WTC11 (cell line): ENCODE measurements at regions not wholly inside any gene's neighbourhood (a gene's known extent, or its start where the extent isn't known, plus 50 kb on each side); places are given as distances from the start of the nearest gene placed in this dataset.

Source experiments
- ATAC-seq: fragments of 200-7000 bp; cut with Tn5 transposase; 2 replicates; pipeline ENCODE4 v1.10.0; 2021; ENCODE audit warnings: mild to moderate bottlenecking, moderate library complexity
- CTCF ChIA-PET: fragments of 300-600 bp; sonication (Branson Sonifier 250); formaldehyde crosslinking; loops from one replicate; lab custom pipeline; 2021; ENCODE audit warnings: antibody characterized with exemption; lab: Charles Lee
- POLR2A ChIA-PET: fragments of 350-600 bp; sonication (Branson Sonifier 250); formaldehyde crosslinking; loops from one replicate; lab custom pipeline; 2021; ENCODE audit warnings: antibody characterized with exemption; lab: Charles Lee
- DNase-seq: peaks from one replicate; pipeline ENCODE4 v3.0.0; 2021; ENCODE audit warnings: low spot score
- H3K27ac Mint-ChIP-seq: 2 replicates; pipeline ENCODE4 v1.8.0; 2021; ENCODE audit warnings: mixed read lengths
- H3K27me3 Mint-ChIP-seq: 2 replicates; pipeline ENCODE4 v1.8.0; 2021; ENCODE audit warnings: low read depth, mild to moderate bottlenecking, moderate library complexity, mixed read lengths
- H3K36me3 Mint-ChIP-seq: 2 replicates; pipeline ENCODE4 v1.8.0; 2021; ENCODE audit warnings: mixed read lengths
- H3K4me1 Mint-ChIP-seq: 2 replicates; pipeline ENCODE4 v1.8.0; 2022; ENCODE audit warnings: mixed read lengths
- H3K4me3 Mint-ChIP-seq: 2 replicates; pipeline ENCODE4 v1.8.0; 2021; ENCODE audit warnings: mild to moderate bottlenecking, moderate library complexity, mixed read lengths
- H3K9me3 Mint-ChIP-seq: 2 replicates; pipeline ENCODE4 v1.8.0; 2021; ENCODE audit warnings: mixed read lengths
- GABPB1 ChIP-seq: sonication (generic); formaldehyde crosslinking; IDR thresholded peaks from 2 replicates; pipeline ENCODE4 v1.8.1; 2023; ENCODE audit warnings: mild to moderate bottlenecking, missing genetic modification reagents
- GRHL2 ChIP-seq: fragments of 250-450 bp; sonication (Bioruptor Pico); IDR thresholded peaks from 2 replicates; pipeline ENCODE4 v1.8.0; 2022; ENCODE audit warnings: mild to moderate bottlenecking, moderate library complexity; ENCODE audit not compliant: insufficient replicate concordance, severe bottlenecking
- RELA ChIP-seq: sonication (generic); formaldehyde crosslinking; IDR thresholded peaks from 2 replicates; pipeline ENCODE4 v1.8.1; 2022; ENCODE audit warnings: missing genetic modification reagents, mild to moderate bottlenecking, borderline replicate concordance
- RORB ChIP-seq: fragments of 250-450 bp; sonication (Bioruptor Pico); IDR thresholded peaks from 2 replicates; pipeline ENCODE4 v1.9.0; 2021; ENCODE audit warnings: mild to moderate bottlenecking
- TEAD1 ChIP-seq: sonication (generic); formaldehyde crosslinking; IDR thresholded peaks from 2 replicates; pipeline ENCODE4 v1.8.0; 2022; ENCODE audit warnings: mild to moderate bottlenecking, missing genetic modification reagents
- ZNF416 ChIP-seq: fragments of 250-450 bp; sonication (Bioruptor Pico); IDR thresholded peaks from 2 replicates; pipeline ENCODE4 v1.9.0; 2021; ENCODE audit warnings: mild to moderate bottlenecking, inconsistent platforms
- ZNF423 ChIP-seq: fragments of 250-450 bp; sonication (Bioruptor Pico); IDR thresholded peaks from 2 replicates; pipeline ENCODE4 v2.1.2; 2022; ENCODE audit warnings: mild to moderate bottlenecking, moderate library complexity
- TF ChIP-seq, protein P1 (sequence below): fragments of 250-450 bp; sonication (Bioruptor Pico); IDR thresholded peaks from 2 replicates; pipeline ENCODE4 v1.8.0; 2021; ENCODE audit warnings: mild to moderate bottlenecking
- TF ChIP-seq, protein P2 (sequence below): sonication (generic); formaldehyde crosslinking; IDR thresholded peaks from 2 replicates; pipeline ENCODE4 v1.8.0; 2023; ENCODE audit warnings: missing genetic modification reagents, mild to moderate bottlenecking, borderline replicate concordance
- TF ChIP-seq, protein P3 (sequence below): sonication (generic); formaldehyde crosslinking; IDR thresholded peaks from 2 replicates; pipeline ENCODE4 v1.8.0; 2023; ENCODE audit warnings: missing genetic modification reagents
- TF ChIP-seq, protein P4 (sequence below): sonication (generic); formaldehyde crosslinking; IDR thresholded peaks from 2 replicates; pipeline ENCODE4 v1.8.1; 2022; ENCODE audit warnings: low read depth, missing genetic modification reagents, borderline replicate concordance
- TF ChIP-seq, protein P5 (sequence below): fragments of 250-450 bp; sonication (Bioruptor Pico); IDR thresholded peaks from 2 replicates; pipeline ENCODE4 v2.1.2; 2022; ENCODE audit warnings: mild to moderate bottlenecking, moderate library complexity
- TF ChIP-seq, protein P6 (sequence below): sonication (generic); formaldehyde crosslinking; IDR thresholded peaks from 2 replicates; pipeline ENCODE4 v1.8.1; 2022; ENCODE audit warnings: mild to moderate bottlenecking, moderate library complexity, missing genetic modification reagents

DNA sequence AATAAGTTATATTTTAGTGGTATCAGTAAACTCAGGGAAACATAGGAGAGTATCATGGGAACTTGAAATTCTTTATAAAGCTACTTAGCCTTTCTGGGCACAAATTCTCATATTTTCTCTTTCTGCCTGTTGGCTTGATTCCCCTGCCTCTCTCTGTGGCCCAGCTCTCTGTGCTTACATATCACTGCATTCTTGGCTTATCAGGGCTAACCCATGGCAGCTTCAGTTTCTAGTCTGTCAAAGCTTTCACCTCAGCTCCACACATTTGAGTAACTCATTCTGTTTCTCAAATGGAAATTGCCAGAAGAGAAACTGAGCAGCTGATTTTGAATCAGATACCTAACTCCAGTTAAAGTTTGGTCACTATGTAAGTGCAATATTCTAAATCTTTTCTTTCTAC, 713.1 kb downstream of the DNAJB9 start:
- H3K9me3 Mint-ChIP-seq = peaks cover 16% of the 10 kb centered on the region
- DNase-seq (no peak), ATAC-seq (no peak)
- H3K4me3 Mint-ChIP-seq = no peak overlapping the region
- no peaks in the 10 kb centered on the region for H3K4me1 Mint-ChIP-seq
- no peak overlapping the region for H3K27ac Mint-ChIP-seq
- no peaks in the 10 kb centered on the region; the same call in 1 of the 2 replicates for H3K27me3 Mint-ChIP-seq
- peaks cover 10% of the 10 kb centered on the region for H3K36me3 Mint-ChIP-seq
- TF ChIP-seq GABPB1 (CRISPR knock-in tag) (no peak), TEAD1 (no peak), RELA (CRISPR knock-in tag) (no peak), ZNF416 (CRISPR knock-in tag) (no peak), ZNF423 (no peak), RORB (CRISPR knock-in tag) (no peak)
- TF ChIP-seq, protein P1, sequence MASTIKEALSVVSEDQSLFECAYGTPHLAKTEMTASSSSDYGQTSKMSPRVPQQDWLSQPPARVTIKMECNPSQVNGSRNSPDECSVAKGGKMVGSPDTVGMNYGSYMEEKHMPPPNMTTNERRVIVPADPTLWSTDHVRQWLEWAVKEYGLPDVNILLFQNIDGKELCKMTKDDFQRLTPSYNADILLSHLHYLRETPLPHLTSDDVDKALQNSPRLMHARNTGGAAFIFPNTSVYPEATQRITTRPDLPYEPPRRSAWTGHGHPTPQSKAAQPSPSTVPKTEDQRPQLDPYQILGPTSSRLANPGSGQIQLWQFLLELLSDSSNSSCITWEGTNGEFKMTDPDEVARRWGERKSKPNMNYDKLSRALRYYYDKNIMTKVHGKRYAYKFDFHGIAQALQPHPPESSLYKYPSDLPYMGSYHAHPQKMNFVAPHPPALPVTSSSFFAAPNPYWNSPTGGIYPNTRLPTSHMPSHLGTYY (CRISPR knock-in tag) = no peak
- TF ChIP-seq, protein P2, sequence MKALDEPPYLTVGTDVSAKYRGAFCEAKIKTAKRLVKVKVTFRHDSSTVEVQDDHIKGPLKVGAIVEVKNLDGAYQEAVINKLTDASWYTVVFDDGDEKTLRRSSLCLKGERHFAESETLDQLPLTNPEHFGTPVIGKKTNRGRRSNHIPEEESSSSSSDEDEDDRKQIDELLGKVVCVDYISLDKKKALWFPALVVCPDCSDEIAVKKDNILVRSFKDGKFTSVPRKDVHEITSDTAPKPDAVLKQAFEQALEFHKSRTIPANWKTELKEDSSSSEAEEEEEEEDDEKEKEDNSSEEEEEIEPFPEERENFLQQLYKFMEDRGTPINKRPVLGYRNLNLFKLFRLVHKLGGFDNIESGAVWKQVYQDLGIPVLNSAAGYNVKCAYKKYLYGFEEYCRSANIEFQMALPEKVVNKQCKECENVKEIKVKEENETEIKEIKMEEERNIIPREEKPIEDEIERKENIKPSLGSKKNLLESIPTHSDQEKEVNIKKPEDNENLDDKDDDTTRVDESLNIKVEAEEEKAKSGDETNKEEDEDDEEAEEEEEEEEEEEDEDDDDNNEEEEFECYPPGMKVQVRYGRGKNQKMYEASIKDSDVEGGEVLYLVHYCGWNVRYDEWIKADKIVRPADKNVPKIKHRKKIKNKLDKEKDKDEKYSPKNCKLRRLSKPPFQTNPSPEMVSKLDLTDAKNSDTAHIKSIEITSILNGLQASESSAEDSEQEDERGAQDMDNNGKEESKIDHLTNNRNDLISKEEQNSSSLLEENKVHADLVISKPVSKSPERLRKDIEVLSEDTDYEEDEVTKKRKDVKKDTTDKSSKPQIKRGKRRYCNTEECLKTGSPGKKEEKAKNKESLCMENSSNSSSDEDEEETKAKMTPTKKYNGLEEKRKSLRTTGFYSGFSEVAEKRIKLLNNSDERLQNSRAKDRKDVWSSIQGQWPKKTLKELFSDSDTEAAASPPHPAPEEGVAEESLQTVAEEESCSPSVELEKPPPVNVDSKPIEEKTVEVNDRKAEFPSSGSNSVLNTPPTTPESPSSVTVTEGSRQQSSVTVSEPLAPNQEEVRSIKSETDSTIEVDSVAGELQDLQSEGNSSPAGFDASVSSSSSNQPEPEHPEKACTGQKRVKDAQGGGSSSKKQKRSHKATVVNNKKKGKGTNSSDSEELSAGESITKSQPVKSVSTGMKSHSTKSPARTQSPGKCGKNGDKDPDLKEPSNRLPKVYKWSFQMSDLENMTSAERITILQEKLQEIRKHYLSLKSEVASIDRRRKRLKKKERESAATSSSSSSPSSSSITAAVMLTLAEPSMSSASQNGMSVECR (CRISPR knock-in tag) = no peak
- TF ChIP-seq, protein P3, sequence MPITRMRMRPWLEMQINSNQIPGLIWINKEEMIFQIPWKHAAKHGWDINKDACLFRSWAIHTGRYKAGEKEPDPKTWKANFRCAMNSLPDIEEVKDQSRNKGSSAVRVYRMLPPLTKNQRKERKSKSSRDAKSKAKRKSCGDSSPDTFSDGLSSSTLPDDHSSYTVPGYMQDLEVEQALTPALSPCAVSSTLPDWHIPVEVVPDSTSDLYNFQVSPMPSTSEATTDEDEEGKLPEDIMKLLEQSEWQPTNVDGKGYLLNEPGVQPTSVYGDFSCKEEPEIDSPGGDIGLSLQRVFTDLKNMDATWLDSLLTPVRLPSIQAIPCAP = no peak
- TF ChIP-seq, protein P4, sequence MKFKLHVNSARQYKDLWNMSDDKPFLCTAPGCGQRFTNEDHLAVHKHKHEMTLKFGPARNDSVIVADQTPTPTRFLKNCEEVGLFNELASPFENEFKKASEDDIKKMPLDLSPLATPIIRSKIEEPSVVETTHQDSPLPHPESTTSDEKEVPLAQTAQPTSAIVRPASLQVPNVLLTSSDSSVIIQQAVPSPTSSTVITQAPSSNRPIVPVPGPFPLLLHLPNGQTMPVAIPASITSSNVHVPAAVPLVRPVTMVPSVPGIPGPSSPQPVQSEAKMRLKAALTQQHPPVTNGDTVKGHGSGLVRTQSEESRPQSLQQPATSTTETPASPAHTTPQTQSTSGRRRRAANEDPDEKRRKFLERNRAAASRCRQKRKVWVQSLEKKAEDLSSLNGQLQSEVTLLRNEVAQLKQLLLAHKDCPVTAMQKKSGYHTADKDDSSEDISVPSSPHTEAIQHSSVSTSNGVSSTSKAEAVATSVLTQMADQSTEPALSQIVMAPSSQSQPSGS (CRISPR knock-in tag) = no peak
- TF ChIP-seq, protein P5, sequence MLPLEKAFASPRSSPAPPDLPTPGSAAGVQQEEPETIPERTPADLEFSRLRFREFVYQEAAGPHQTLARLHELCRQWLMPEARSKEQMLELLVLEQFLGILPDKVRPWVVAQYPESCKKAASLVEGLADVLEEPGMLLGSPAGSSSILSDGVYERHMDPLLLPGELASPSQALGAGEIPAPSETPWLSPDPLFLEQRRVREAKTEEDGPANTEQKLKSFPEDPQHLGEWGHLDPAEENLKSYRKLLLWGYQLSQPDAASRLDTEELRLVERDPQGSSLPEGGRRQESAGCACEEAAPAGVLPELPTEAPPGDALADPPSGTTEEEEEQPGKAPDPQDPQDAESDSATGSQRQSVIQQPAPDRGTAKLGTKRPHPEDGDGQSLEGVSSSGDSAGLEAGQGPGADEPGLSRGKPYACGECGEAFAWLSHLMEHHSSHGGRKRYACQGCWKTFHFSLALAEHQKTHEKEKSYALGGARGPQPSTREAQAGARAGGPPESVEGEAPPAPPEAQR (CRISPR knock-in tag) = no peak
- ChIA-PET CTCF (no interaction called here), POLR2A (interaction anchor here (0.6 kb wide), 1 partner anchor 1159 kb away, joined by 4 read pairs; no protein-coding TSS in a partner anchor)

DNA sequence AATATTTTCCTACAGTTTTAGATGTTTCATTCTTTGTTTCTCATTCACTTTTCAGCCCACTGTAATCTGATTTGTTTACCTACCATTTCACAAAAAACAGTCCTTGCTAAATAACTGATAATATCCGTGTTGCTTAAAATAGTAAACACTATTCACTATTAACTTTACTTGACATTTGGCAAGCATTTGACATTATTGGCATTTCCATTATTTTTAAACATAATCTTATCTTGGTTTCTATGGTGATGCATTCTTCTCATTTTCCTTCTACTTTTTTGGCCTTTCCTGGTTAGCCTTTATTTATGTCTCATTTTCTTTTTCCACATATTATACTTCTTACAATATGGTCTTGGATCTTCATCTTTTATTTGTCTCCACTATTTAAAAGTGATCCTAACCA, 715.3 kb downstream of the DNAJB9 start:
- Mint-ChIP-seq H3K27ac (no peak overlapping the region), H3K4me1 (no peaks in the 10 kb centered on the region), H3K4me3 (no peak overlapping the region), H3K9me3 (peaks cover 21% of the 10 kb centered on the region), H3K36me3 (peaks cover 10% of the 10 kb centered on the region), H3K27me3 (no peaks in the 10 kb centered on the region; the same call in 1 of the 2 replicates)
- ChIA-PET POLR2A (no interaction called here), CTCF (no interaction called here)
- DNase-seq (no peak), ATAC-seq (no peak)
- no peak for TF ChIP-seq GRHL2
- TF ChIP-seq, protein P6, sequence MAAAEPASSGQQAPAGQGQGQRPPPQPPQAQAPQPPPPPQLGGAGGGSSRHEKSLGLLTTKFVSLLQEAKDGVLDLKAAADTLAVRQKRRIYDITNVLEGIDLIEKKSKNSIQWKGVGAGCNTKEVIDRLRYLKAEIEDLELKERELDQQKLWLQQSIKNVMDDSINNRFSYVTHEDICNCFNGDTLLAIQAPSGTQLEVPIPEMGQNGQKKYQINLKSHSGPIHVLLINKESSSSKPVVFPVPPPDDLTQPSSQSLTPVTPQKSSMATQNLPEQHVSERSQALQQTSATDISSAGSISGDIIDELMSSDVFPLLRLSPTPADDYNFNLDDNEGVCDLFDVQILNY (CRISPR knock-in tag) = no peak
